HEK293 (cell line): ENCODE measurements at regions not wholly inside any gene's neighbourhood (a gene's known extent, or its start where the extent isn't known, plus 50 kb on each side); places are given as distances from the start of the nearest gene placed in this dataset.

Experiments
- CTCF ChIP-seq: fragments of 450-650 bp; formaldehyde crosslinking; IDR thresholded peaks from 2 replicates; pipeline ENCODE4 v1.5.1; 2016; ENCODE audit warnings: missing biosample characterization, missing genetic modification characterization
- IKZF3 ChIP-seq: fragments of 450-650 bp; IDR thresholded peaks from 2 replicates; pipeline ENCODE4 v1.5.0; 2018; ENCODE audit warnings: missing biosample characterization, mild to moderate bottlenecking, missing genetic modification characterization, moderate library complexity
- SP3 ChIP-seq: fragments of 450-650 bp; formaldehyde crosslinking; IDR thresholded peaks from 2 replicates; pipeline ENCODE4 v1.5.1; 2016; ENCODE audit warnings: missing biosample characterization, missing genetic modification characterization
- WT1 ChIP-seq: fragments of 450-650 bp; formaldehyde crosslinking; IDR thresholded peaks from 2 replicates; pipeline ENCODE4 v1.5.1; 2016; ENCODE audit warnings: missing biosample characterization, missing genetic modification characterization
- ZNF138 ChIP-seq: fragments of 450-650 bp; formaldehyde crosslinking; IDR thresholded peaks from 2 replicates; pipeline ENCODE4 v1.5.1; 2016; ENCODE audit warnings: missing biosample characterization, missing genetic modification characterization, borderline replicate concordance
- ZNF214 ChIP-seq: fragments of 450-650 bp; formaldehyde crosslinking; IDR thresholded peaks from 2 replicates; pipeline ENCODE4 v1.5.1; 2017; ENCODE audit warnings: missing biosample characterization, mild to moderate bottlenecking, missing genetic modification characterization, borderline replicate concordance
- ZNF311 ChIP-seq: fragments of 450-650 bp; formaldehyde crosslinking; IDR thresholded peaks from 2 replicates; pipeline ENCODE4 v1.5.1; 2017; ENCODE audit warnings: missing biosample characterization, missing genetic modification characterization, borderline replicate concordance
- ZNF335 ChIP-seq: fragments of 450-650 bp; formaldehyde crosslinking; conservative IDR thresholded peaks from 2 replicates; pipeline ENCODE4 v1.5.1; 2016; ENCODE audit warnings: missing biosample characterization, missing genetic modification characterization
- ZNF548 ChIP-seq: fragments of 450-650 bp; formaldehyde crosslinking; IDR thresholded peaks from 2 replicates; pipeline ENCODE4 v1.5.1; 2016; ENCODE audit warnings: missing biosample characterization, missing genetic modification characterization
- ZNF623 ChIP-seq: fragments of 450-650 bp; formaldehyde crosslinking; IDR thresholded peaks from 2 replicates; pipeline ENCODE4 v1.5.1; 2016; ENCODE audit warnings: missing biosample characterization, missing genetic modification characterization
- TF ChIP-seq, protein P1 (sequence below): fragments of 450-650 bp; formaldehyde crosslinking; IDR thresholded peaks from 2 replicates; pipeline ENCODE4 v1.5.1; 2016; ENCODE audit warnings: missing biosample characterization, missing genetic modification characterization
- TF ChIP-seq, protein P2 (sequence below): fragments of 450-650 bp; formaldehyde crosslinking; IDR thresholded peaks from 2 replicates; pipeline ENCODE4 v1.5.1; 2016; ENCODE audit warnings: missing biosample characterization, missing genetic modification characterization

GRCh38 chr2:2656115-2657011 is 325.3 kb upstream of the MYT1L start:
- TF ChIP-seq ZNF138 = no peak
- TF ChIP-seq, protein P1, sequence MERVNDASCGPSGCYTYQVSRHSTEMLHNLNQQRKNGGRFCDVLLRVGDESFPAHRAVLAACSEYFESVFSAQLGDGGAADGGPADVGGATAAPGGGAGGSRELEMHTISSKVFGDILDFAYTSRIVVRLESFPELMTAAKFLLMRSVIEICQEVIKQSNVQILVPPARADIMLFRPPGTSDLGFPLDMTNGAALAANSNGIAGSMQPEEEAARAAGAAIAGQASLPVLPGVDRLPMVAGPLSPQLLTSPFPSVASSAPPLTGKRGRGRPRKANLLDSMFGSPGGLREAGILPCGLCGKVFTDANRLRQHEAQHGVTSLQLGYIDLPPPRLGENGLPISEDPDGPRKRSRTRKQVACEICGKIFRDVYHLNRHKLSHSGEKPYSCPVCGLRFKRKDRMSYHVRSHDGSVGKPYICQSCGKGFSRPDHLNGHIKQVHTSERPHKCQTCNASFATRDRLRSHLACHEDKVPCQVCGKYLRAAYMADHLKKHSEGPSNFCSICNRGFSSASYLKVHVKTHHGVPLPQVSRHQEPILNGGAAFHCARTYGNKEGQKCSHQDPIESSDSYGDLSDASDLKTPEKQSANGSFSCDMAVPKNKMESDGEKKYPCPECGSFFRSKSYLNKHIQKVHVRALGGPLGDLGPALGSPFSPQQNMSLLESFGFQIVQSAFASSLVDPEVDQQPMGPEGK (tag by site-specific recombination) = no peak
- no peak for TF ChIP-seq CTCF (tag by site-specific recombination)
- TF ChIP-seq SP3 (tag by site-specific recombination) = no peak
- TF ChIP-seq, protein P2, sequence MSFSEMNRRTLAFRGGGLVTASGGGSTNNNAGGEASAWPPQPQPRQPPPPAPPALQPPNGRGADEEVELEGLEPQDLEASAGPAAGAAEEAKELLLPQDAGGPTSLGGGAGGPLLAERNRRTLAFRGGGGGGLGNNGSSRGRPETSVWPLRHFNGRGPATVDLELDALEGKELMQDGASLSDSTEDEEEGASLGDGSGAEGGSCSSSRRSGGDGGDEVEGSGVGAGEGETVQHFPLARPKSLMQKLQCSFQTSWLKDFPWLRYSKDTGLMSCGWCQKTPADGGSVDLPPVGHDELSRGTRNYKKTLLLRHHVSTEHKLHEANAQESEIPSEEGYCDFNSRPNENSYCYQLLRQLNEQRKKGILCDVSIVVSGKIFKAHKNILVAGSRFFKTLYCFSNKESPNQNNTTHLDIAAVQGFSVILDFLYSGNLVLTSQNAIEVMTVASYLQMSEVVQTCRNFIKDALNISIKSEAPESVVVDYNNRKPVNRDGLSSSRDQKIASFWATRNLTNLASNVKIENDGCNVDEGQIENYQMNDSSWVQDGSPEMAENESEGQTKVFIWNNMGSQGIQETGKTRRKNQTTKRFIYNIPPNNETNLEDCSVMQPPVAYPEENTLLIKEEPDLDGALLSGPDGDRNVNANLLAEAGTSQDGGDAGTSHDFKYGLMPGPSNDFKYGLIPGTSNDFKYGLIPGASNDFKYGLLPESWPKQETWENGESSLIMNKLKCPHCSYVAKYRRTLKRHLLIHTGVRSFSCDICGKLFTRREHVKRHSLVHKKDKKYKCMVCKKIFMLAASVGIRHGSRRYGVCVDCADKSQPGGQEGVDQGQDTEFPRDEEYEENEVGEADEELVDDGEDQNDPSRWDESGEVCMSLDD (tag by site-specific recombination) = no peak
- TF ChIP-seq ZNF311 (tag by site-specific recombination) = no peak
- no peak for TF ChIP-seq ZNF548 (tag by site-specific recombination)
- no peak for TF ChIP-seq ZNF335 (tag by site-specific recombination)
- no peak for TF ChIP-seq ZNF214 (tag by site-specific recombination)
- no peak for TF ChIP-seq ZNF623 (tag by site-specific recombination)
- TF ChIP-seq WT1 (tag by site-specific recombination) = no peak
- TF ChIP-seq IKZF3 (tag by site-specific recombination) = no peak
